ENCODE measurements at regions not wholly inside any gene's neighbourhood (a gene's known extent, or its start where the extent isn't known, plus 50 kb on each side); places are given as distances from the start of the nearest gene placed in this dataset.

DNA sequence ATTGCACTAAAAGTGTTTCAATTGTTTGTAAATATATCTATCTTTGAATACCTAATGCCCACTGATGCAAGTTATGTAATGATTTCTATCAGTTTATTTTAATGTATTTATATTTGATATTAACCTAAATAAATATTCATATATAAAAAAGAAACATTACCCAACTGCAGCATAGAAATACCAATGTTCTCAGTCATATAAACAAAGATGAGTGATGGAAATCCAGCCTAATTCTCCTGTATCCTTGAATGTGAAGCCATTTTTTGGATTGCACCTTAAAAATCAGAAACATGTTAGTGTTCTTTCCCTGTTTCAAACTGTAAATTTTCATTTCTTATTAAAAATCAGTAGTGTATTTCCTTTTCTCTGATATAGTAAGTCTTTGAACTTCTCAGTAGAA, 305.8 kb upstream of the GNAI1 start:
- TF ChIP-seq TAF1 (IDR thresholded peaks at IDR 0.05; ENCODE audit: borderline replicate concordance, low read depth, low read length) = no peak
- TF ChIP-seq POLR2A (IDR thresholded peaks at IDR 0.05; ENCODE audit: low read depth, low read length) = no peak
- no peak for TF ChIP-seq POLR2AphosphoS5 (IDR thresholded peaks at IDR 0.05; ENCODE audit: low read depth, low read length)

Data from GM12892 (cell line).